ENCODE measurements at regions not wholly inside any gene's neighbourhood (a gene's known extent, or its start where the extent isn't known, plus 50 kb on each side); places are given as distances from the start of the nearest gene placed in this dataset.

- no peak for DNase-seq (ENCODE audit: low read depth in 2 of 2)
These were observed 337.2 kb upstream of the B3GAT1 start for GRCh38 chr11:134749040-134749839.

- no peak for DNase-seq (ENCODE audit: low read depth in 2 of 2)
These were observed 334.6 kb upstream of the B3GAT1 start for GRCh38 chr11:134746609-134747008.

GRCh38 chr11:134745456-134745855, 333.4 kb upstream of the B3GAT1 start:
- no peak for DNase-seq (ENCODE audit: low read depth in 2 of 2)

GRCh38 chr11:134743820-134744195, 331.8 kb upstream of the B3GAT1 start:
- no peak for DNase-seq (ENCODE audit: low read depth in 2 of 2)

- DNase-seq (ENCODE audit: low read depth in 2 of 2) = no peak
These were observed 331.1 kb upstream of the B3GAT1 start for GRCh38 chr11:134742956-134743819.

- DNase-seq (ENCODE audit: low read depth in 2 of 2) = no peak
These were observed 330.2 kb upstream of the B3GAT1 start for GRCh38 chr11:134742224-134742612.

- no peak for DNase-seq (ENCODE audit: low read depth in 2 of 2)
These were observed 329.6 kb upstream of the B3GAT1 start for GRCh38 chr11:134741453-134742223.

GRCh38 chr11:134740590-134741261, 328.7 kb upstream of the B3GAT1 start:
- DNase-seq (ENCODE audit: low read depth in 2 of 2) = no peak

GRCh38 chr11:134739136-134739535, 327.1 kb upstream of the B3GAT1 start:
- DNase-seq (ENCODE audit: low read depth in 2 of 2) = no peak

GRCh38 chr11:134738581-134738980, 326.5 kb upstream of the B3GAT1 start:
- no peak for DNase-seq (ENCODE audit: low read depth in 2 of 2)

GRCh38 chr11:134737563-134738510, 325.8 kb upstream of the B3GAT1 start:
- DNase-seq (ENCODE audit: low read depth in 2 of 2) = no peak

GRCh38 chr11:134736251-134736947, 324.4 kb upstream of the B3GAT1 start:
- no peak for DNase-seq (ENCODE audit: low read depth in 2 of 2)

GRCh38 chr11:134734894-134735293, 322.9 kb upstream of the B3GAT1 start:
- no peak for DNase-seq (ENCODE audit: low read depth in 2 of 2)

- DNase-seq (ENCODE audit: low read depth in 2 of 2) = no peak
These were observed 322.3 kb upstream of the B3GAT1 start for GRCh38 chr11:134734141-134734845.

- DNase-seq (ENCODE audit: low read depth in 2 of 2) = no peak
These were observed 321.6 kb upstream of the B3GAT1 start for GRCh38 chr11:134733646-134734045.

- DNase-seq (ENCODE audit: low read depth in 2 of 2) = no peak
These were observed 319.3 kb upstream of the B3GAT1 start for GRCh38 chr11:134731213-134731961.

GRCh38 chr11:134730561-134731212, 318.6 kb upstream of the B3GAT1 start:
- no peak for DNase-seq (ENCODE audit: low read depth in 2 of 2)

- no peak for DNase-seq (ENCODE audit: low read depth in 2 of 2)
These were observed 318.1 kb upstream of the B3GAT1 start for GRCh38 chr11:134730101-134730500.

Measured in fibroblast of skin of left quadriceps (primary cell).